SK-N-SH (cell line): ENCODE measurements at regions not wholly inside any gene's neighbourhood (a gene's known extent, or its start where the extent isn't known, plus 50 kb on each side); places are given as distances from the start of the nearest gene placed in this dataset.

Experiments
- CTCF ChIA-PET: fragments of 300-600, 350-600 bp; formaldehyde crosslinking; extraction: SDS; loops from one replicate; lab custom pipeline; 2021; lab: Yijun Ruan, JAX
- POLR2A ChIA-PET: fragments of 350-600 bp; sonication (Branson Sonifier 250); formaldehyde crosslinking; extraction: SDS; loops from one replicate; lab custom pipeline; 2020; ENCODE audit warnings: antibody characterized with exemption, inconsistent platforms; lab: Yijun Ruan, JAX
- DNase-seq: peaks from one replicate; pipeline ENCODE4 v3.0.0; 2012
- H2AFZ ChIP-seq: fragments of 200-600 bp; sonication (generic); 2 replicates; pipeline ENCODE4 v1.8.1; 2016; ENCODE audit warnings: antibody characterized with exemption, mild to moderate bottlenecking, low read depth
- H3F3A ChIP-seq: fragments of 200-600 bp; sonication (generic); replicated peaks from 2 replicates; pipeline ENCODE3; 2016; ENCODE audit warnings: antibody characterized with exemption, mild to moderate bottlenecking; ENCODE audit not compliant: insufficient read depth
- H3K27ac ChIP-seq, 2 experiments: fragments of 200-500 bp in 1 of 2; fragments of 200-600 bp in 1 of 2; sonication (Bioruptor generic) in 1 of 2; sonication (generic), shearing (Covaris generic) in 1 of 2; 2 replicates each; pipeline versions ENCODE4 v1.5.1 to v1.6.1; 2014 to 2016; ENCODE audit warnings: low read depth in 2 of 2, inconsistent platforms in 1 of 2, low read length in 1 of 2, mild to moderate bottlenecking in 1 of 2, mixed read lengths in 1 of 2
- H3K27me3 ChIP-seq: fragments of 200-600 bp; sonication (generic), shearing (Covaris generic); 2 replicates; pipeline ENCODE4 v1.6.1; 2016; ENCODE audit warnings: mixed run types; ENCODE audit not compliant: insufficient read depth
- H3K36me3 ChIP-seq, 2 experiments: fragments of 200-500 bp in 1 of 2; fragments of 200-600 bp in 1 of 2; sonication (Bioruptor generic) in 1 of 2; sonication (generic) in 1 of 2; replicated peaks in 1 of 2; 2 replicates each; pipeline versions ENCODE3 to v1.5.1; 2014 to 2016; ENCODE audit warnings: low read length in 1 of 2, mild to moderate bottlenecking in 1 of 2; ENCODE audit not compliant: insufficient read depth in 2 of 2, control insufficient read depth in 1 of 2
- H3K4me1 ChIP-seq, 2 experiments: fragments of 200-500 bp in 1 of 2; fragments of 200-600 bp in 1 of 2; sonication (Bioruptor generic) in 1 of 2; sonication (generic), shearing (Covaris generic) in 1 of 2; 2 replicates each; pipeline versions ENCODE4 v1.5.1 to v1.6.1; 2014 to 2016; ENCODE audit warnings: low read depth in 1 of 2, low read length in 1 of 2, mixed run types in 1 of 2; ENCODE audit not compliant: insufficient read depth in 2 of 2, control insufficient read depth in 1 of 2
- H3K4me2 ChIP-seq: fragments of 200-600 bp; sonication (generic), shearing (Covaris generic); 2 replicates; pipeline ENCODE4 v1.6.1; 2017; ENCODE audit warnings: mixed run types
- H3K4me3 ChIP-seq, 2 experiments: fragments of 200-500 bp in 1 of 2; fragments of 200-600 bp in 1 of 2; sonication (Bioruptor generic) in 1 of 2; sonication (generic), shearing (Covaris generic) in 1 of 2; 2 replicates each; pipeline versions ENCODE4 v1.5.1 to v1.8.1; 2014 to 2016; ENCODE audit warnings: low read depth in 2 of 2, inconsistent platforms in 1 of 2, low read length in 1 of 2, mild to moderate bottlenecking in 1 of 2, mixed read lengths in 1 of 2, moderate library complexity in 1 of 2
- H3K79me2 ChIP-seq: fragments of 200-600 bp; sonication (generic); 2 replicates; pipeline ENCODE4 v1.8.1; 2017; ENCODE audit warnings: mild to moderate bottlenecking; ENCODE audit not compliant: insufficient read depth
- H3K9ac ChIP-seq: fragments of 200-600 bp; sonication (generic); 2 replicates; pipeline ENCODE4 v1.6.1; 2017; ENCODE audit warnings: mixed run types
- H3K9me2 ChIP-seq: fragments of 200-600 bp; sonication (generic); 2 replicates; pipeline ENCODE4 v1.6.1; 2017; ENCODE audit warnings: mixed run types
- H3K9me3 ChIP-seq: fragments of 200-600 bp; sonication (generic); 2 replicates; pipeline ENCODE4 v1.6.1; 2017; ENCODE audit warnings: mixed run types, mild to moderate bottlenecking, moderate library complexity
- H4K20me1 ChIP-seq: fragments of 200-600 bp; sonication (generic); 2 replicates; pipeline ENCODE4 v1.6.1; 2017; ENCODE audit warnings: mild to moderate bottlenecking, mixed run types; ENCODE audit not compliant: insufficient read depth
- CHD2 ChIP-seq: fragments of 150-350 bp; IDR thresholded peaks from 2 replicates; pipeline ENCODE4 v1.6.1; 2018; ENCODE audit warnings: low read length; ENCODE audit not compliant: partially characterized antibody
- CTCF ChIP-seq: fragments of 200-600 bp; sonication (generic); IDR thresholded peaks from 2 replicates; pipeline ENCODE4 v1.6.1; 2017; ENCODE audit warnings: antibody characterized with exemption, mild to moderate bottlenecking, moderate library complexity
- ELF1 ChIP-seq: IDR thresholded peaks from 2 replicates; pipeline ENCODE4 v1.4.0; 2012
- EP300 ChIP-seq, 2 experiments: IDR thresholded peaks; 2 replicates each; pipeline versions ENCODE4 v1.4.0 to v1.6.1; 2012; ENCODE audit warnings: borderline replicate concordance in 1 of 2, low read depth in 1 of 2, low read length in 1 of 2
- FOXJ3 ChIP-seq: sonication (generic); formaldehyde crosslinking; IDR thresholded peaks from 2 replicates; pipeline ENCODE4 v1.5.1; 2020; ENCODE audit warnings: mild to moderate bottlenecking, missing genetic modification reagents
- GABPA ChIP-seq: IDR thresholded peaks from 2 replicates; pipeline ENCODE4 v1.4.0; 2012; ENCODE audit warnings: low read depth, mild to moderate bottlenecking
- JUND ChIP-seq: IDR thresholded peaks from 2 replicates; pipeline ENCODE4 v1.4.0; 2012
- MXI1 ChIP-seq: IDR thresholded peaks from 2 replicates; pipeline ENCODE4 v1.6.1; 2012; ENCODE audit warnings: mild to moderate bottlenecking, low read depth, low read length, improper control_type of control experiment
- NRF1 ChIP-seq: IDR thresholded peaks from 2 replicates; pipeline ENCODE4 v1.6.1; 2012; ENCODE audit warnings: low read depth, mild to moderate bottlenecking, low read length
- PBX3 ChIP-seq: IDR thresholded peaks from 2 replicates; pipeline ENCODE4; 2012
- RAD21 ChIP-seq: IDR thresholded peaks from 2 replicates; pipeline ENCODE4 v1.6.1; 2012; ENCODE audit warnings: mild to moderate bottlenecking, low read length
- RFX5 ChIP-seq: IDR thresholded peaks from 2 replicates; pipeline ENCODE4 v1.6.1; 2012; ENCODE audit warnings: mild to moderate bottlenecking, improper control_type of control experiment, low read length
- SIN3A ChIP-seq: IDR thresholded peaks from 2 replicates; pipeline ENCODE4 v1.6.1; 2012; ENCODE audit warnings: low read depth, mild to moderate bottlenecking, low read length, moderate library complexity, borderline replicate concordance
- SMC3 ChIP-seq: IDR thresholded peaks from 2 replicates; pipeline ENCODE4 v1.6.1; 2012; ENCODE audit warnings: low read depth, low read length, improper control_type of control experiment
- TAF1 ChIP-seq: IDR thresholded peaks from 2 replicates; pipeline ENCODE4 v1.6.1; 2012; ENCODE audit warnings: low read depth, mild to moderate bottlenecking, low read length, moderate library complexity, borderline replicate concordance
- TCF12 ChIP-seq: IDR thresholded peaks from 2 replicates; pipeline ENCODE4 v1.4.0; 2012
- WGBS: methylation state at CpG from one replicate; pipeline ENCODE4 v1.1.6; 2017; ENCODE audit warnings: low lambda C conversion rate; 5-methylcytosine and 5-hydroxymethylcytosine counted together
- TF ChIP-seq, protein P1 (sequence below): IDR thresholded peaks from 2 replicates; pipeline ENCODE4 v1.4.0; 2012; ENCODE audit warnings: low read depth
- TF ChIP-seq, protein P2 (sequence below): IDR thresholded peaks from 2 replicates; pipeline ENCODE4 v1.6.1; 2012; ENCODE audit warnings: mild to moderate bottlenecking, low read depth, low read length, moderate library complexity

- 55% methylated on average over 12 of the region's 12 CpGs for WGBS
These were observed 62.6 kb upstream of the ZNF354B start for GRCh38 chr5:178797101-178797521.

GRCh38 chr5:178796165-178796945 is 63.4 kb upstream of the ZNF354B start:
- H3K4me1 ChIP-seq, result no peaks in the 10 kb centered on the region; a peak in 1 of 4 replicates
- ChIA-PET POLR2A (no interaction called here), CTCF (interaction anchor here (0.9 kb wide), 1 partner anchor 22 kb away, joined by 3 read pairs; no protein-coding TSS in a partner anchor)
- DNase-seq, result no peak
- no peaks in the 10 kb centered on the region for H3K36me3 ChIP-seq
- no peaks in the 10 kb centered on the region for H4K20me1 ChIP-seq
- H2AFZ ChIP-seq, result no peak overlapping the region
- H3K79me2 ChIP-seq, result no peaks in the 10 kb centered on the region
- H3K9me3 ChIP-seq, result no peaks in the 10 kb centered on the region
- WGBS, result 23% methylated on average over 8 of the region's 17 CpGs
- H3F3A ChIP-seq, result no peaks in the 10 kb centered on the region
- no peak overlapping the region for H3K9ac ChIP-seq
- H3K27me3 ChIP-seq, result no peaks in the 10 kb centered on the region
- no peak overlapping the region for H3K4me2 ChIP-seq
- no peaks in the 10 kb centered on the region for H3K9me2 ChIP-seq
- no peak overlapping the region for H3K27ac ChIP-seq
- H3K4me3 ChIP-seq, result no peak overlapping the region
- TF ChIP-seq ELF1, result no peak
- no peak for TF ChIP-seq SMC3
- no peak for TF ChIP-seq NRF1
- TF ChIP-seq CHD2, result no peak
- TF ChIP-seq, protein P1, sequence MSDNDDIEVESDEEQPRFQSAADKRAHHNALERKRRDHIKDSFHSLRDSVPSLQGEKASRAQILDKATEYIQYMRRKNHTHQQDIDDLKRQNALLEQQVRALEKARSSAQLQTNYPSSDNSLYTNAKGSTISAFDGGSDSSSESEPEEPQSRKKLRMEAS, result no peak
- no peak for TF ChIP-seq PBX3
- TF ChIP-seq, protein P2, sequence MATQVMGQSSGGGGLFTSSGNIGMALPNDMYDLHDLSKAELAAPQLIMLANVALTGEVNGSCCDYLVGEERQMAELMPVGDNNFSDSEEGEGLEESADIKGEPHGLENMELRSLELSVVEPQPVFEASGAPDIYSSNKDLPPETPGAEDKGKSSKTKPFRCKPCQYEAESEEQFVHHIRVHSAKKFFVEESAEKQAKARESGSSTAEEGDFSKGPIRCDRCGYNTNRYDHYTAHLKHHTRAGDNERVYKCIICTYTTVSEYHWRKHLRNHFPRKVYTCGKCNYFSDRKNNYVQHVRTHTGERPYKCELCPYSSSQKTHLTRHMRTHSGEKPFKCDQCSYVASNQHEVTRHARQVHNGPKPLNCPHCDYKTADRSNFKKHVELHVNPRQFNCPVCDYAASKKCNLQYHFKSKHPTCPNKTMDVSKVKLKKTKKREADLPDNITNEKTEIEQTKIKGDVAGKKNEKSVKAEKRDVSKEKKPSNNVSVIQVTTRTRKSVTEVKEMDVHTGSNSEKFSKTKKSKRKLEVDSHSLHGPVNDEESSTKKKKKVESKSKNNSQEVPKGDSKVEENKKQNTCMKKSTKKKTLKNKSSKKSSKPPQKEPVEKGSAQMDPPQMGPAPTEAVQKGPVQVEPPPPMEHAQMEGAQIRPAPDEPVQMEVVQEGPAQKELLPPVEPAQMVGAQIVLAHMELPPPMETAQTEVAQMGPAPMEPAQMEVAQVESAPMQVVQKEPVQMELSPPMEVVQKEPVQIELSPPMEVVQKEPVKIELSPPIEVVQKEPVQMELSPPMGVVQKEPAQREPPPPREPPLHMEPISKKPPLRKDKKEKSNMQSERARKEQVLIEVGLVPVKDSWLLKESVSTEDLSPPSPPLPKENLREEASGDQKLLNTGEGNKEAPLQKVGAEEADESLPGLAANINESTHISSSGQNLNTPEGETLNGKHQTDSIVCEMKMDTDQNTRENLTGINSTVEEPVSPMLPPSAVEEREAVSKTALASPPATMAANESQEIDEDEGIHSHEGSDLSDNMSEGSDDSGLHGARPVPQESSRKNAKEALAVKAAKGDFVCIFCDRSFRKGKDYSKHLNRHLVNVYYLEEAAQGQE, result no peak
- TF ChIP-seq GABPA, result no peak
- TF ChIP-seq RAD21, result no peak
- TF ChIP-seq FOXJ3 (CRISPR knock-in tag), result no peak
- TF ChIP-seq JUND, result no peak
- no peak for TF ChIP-seq RFX5

More at GRCh38 chr5:178797101-178797521, 62.6 kb upstream of the ZNF354B start:
- Histone ChIP-seq H3K79me2 (no peaks in the 10 kb centered on the region), H4K20me1 (no peaks in the 10 kb centered on the region), H3K4me1 (no peaks in the 10 kb centered on the region; a peak in 1 of 4 replicates), H3K9me2 (no peaks in the 10 kb centered on the region), H3K4me3 (no peak overlapping the region), H3K4me2 (no peak overlapping the region), H3K27ac (no peak overlapping the region), H3K9ac (no peak overlapping the region), H3K9me3 (no peaks in the 10 kb centered on the region), H2AFZ (no peak overlapping the region), H3F3A (no peaks in the 10 kb centered on the region), H3K36me3 (no peaks in the 10 kb centered on the region), H3K27me3 (no peaks in the 10 kb centered on the region)
- no peak for TF ChIP-seq RFX5
- no peak for TF ChIP-seq FOXJ3 (CRISPR knock-in tag)
- TF ChIP-seq CHD2, result no peak
- TF ChIP-seq EP300 (IDR thresholded peaks at IDR 0.05; ENCODE audit: borderline replicate concordance in 1 of 2, low read depth in 1 of 2, low read length in 1 of 2), result no peak
- no peak for TF ChIP-seq SIN3A
- no peak for TF ChIP-seq TCF12
- no peak for TF ChIP-seq TAF1
- no peak for TF ChIP-seq CTCF
- TF ChIP-seq MXI1, result no peak
- ChIA-PET POLR2A (no interaction called here), CTCF (no interaction called here)
- no peak for DNase-seq
